Fibroblast of skin of left quadriceps (primary cell): ENCODE measurements at regions not wholly inside any gene's neighbourhood (a gene's known extent, or its start where the extent isn't known, plus 50 kb on each side); places are given as distances from the start of the nearest gene placed in this dataset.
A peak's percentile ranks its signal among the peaks of the same experiment; 100 is the strongest.
"Not testable (repeated sequence)": the region's sequence is repeated elsewhere in the genome, so short reads cannot be mapped to it uniquely, and the experiment has no call there.

ENCODE experiments used
- DNase-seq, 2 experiments: peaks; one replicate each; pipeline ENCODE4 v3.0.0-alpha.2; 2013; ENCODE audit warnings: low read depth in 2 of 2

- no peak for DNase-seq
Measured at GRCh38 chr6:21914121-21914973, 320.8 kb downstream of the SOX4 start.

- DNase-seq = peak; percentile 57 to 58
Measured at GRCh38 chr6:21915707-21916260, 322.2 kb downstream of the SOX4 start.

- no peak for DNase-seq
Measured at GRCh38 chr6:21918041-21918440, 324.5 kb downstream of the SOX4 start.

GRCh38 chr6:21918666-21919065 lies 325.1 kb downstream of the SOX4 start:
- DNase-seq = no peak

- DNase-seq = no peak
Measured at GRCh38 chr6:21922086-21922485, 328.5 kb downstream of the SOX4 start.

- no peak for DNase-seq
Measured at GRCh38 chr6:21924002-21924401, 330.5 kb downstream of the SOX4 start.

GRCh38 chr6:21928827-21929226 lies 335.3 kb downstream of the SOX4 start:
- no peak for DNase-seq

GRCh38 chr6:21931641-21932335 lies 338.2 kb downstream of the SOX4 start:
- no peak for DNase-seq

GRCh38 chr6:21933351-21933750 lies 339.8 kb downstream of the SOX4 start:
- no peak for DNase-seq

- no peak for DNase-seq
Measured at GRCh38 chr6:21935142-21935541, 341.6 kb downstream of the SOX4 start.

- DNase-seq = no peak
Measured at GRCh38 chr6:21935561-21936028, 342.0 kb downstream of the SOX4 start.

GRCh38 chr6:21937466-21937865 lies 343.9 kb downstream of the SOX4 start:
- no peak for DNase-seq

GRCh38 chr6:21939066-21939465 lies 345.5 kb downstream of the SOX4 start:
- not testable (repeated sequence) for DNase-seq

GRCh38 chr6:21941926-21942325 lies 348.4 kb downstream of the SOX4 start:
- DNase-seq = no peak

GRCh38 chr6:21942897-21943296 lies 349.3 kb downstream of the SOX4 start:
- no peak for DNase-seq

- DNase-seq = peak; percentile 97 to 98
Measured at GRCh38 chr6:21946298-21946783, 350.5 kb downstream of the PRL start.

GRCh38 chr6:21947227-21947626 lies 349.6 kb downstream of the PRL start:
- not testable (repeated sequence) for DNase-seq

GRCh38 chr6:21947731-21948386 lies 349.0 kb downstream of the PRL start:
- no peak for DNase-seq

- no peak for DNase-seq
Measured at GRCh38 chr6:21949211-21949801, 347.5 kb downstream of the PRL start.

- DNase-seq = no peak
Measured at GRCh38 chr6:21952367-21952766, 344.5 kb downstream of the PRL start.
